H1 (cell line): ENCODE measurements at regions not wholly inside any gene's neighbourhood (a gene's known extent, or its start where the extent isn't known, plus 50 kb on each side); places are given as distances from the start of the nearest gene placed in this dataset.

Experiments
- CTCF ChIA-PET: fragments of 300-600 bp; sonication (Branson Sonifier 250); formaldehyde crosslinking; loops from one replicate; lab custom pipeline; 2021; ENCODE audit not compliant: partially characterized antibody; lab: Charles Lee
- POLR2A ChIA-PET: fragments of 300-600 bp; sonication (Branson Sonifier 250); formaldehyde crosslinking; loops from one replicate; lab custom pipeline; 2021; ENCODE audit warnings: inconsistent platforms; ENCODE audit not compliant: partially characterized antibody; lab: Charles Lee
- DNase-seq, 2 experiments: peaks; one replicate each; pipeline versions ENCODE4 v3.0.0 to v3.0.0-alpha.2; 2010 to 2022; ENCODE audit warnings: low spot score in 2 of 2, low read depth in 1 of 2, mixed read lengths in 1 of 2
- FAIRE-seq: peaks from 2 replicates; lab custom pipeline; 2011; peaks lifted over from hg19 to GRCh38; lab: Jason Lieb, UNC
- H2AFZ ChIP-seq: 2 replicates; pipeline ENCODE4 v1.8.1; 2012; ENCODE audit warnings: low read length, inconsistent platforms
- H2AK5ac ChIP-seq: 2 replicates; pipeline ENCODE4 v1.6.1; 2013; ENCODE audit warnings: low read depth, low read length
- H2BK120ac ChIP-seq: replicated peaks from 2 replicates; pipeline ENCODE3; 2013; ENCODE audit warnings: low read depth, low read length, inconsistent platforms
- H2BK12ac ChIP-seq: 2 replicates; pipeline ENCODE4 v1.6.1; 2013; ENCODE audit warnings: low read depth, low read length
- H2BK15ac ChIP-seq: 2 replicates; pipeline ENCODE4 v1.6.1; 2013; ENCODE audit warnings: low read length
- H2BK20ac ChIP-seq: 2 replicates; pipeline ENCODE4 v1.6.1; 2013; ENCODE audit warnings: low read length
- H2BK5ac ChIP-seq: 2 replicates; pipeline ENCODE4 v1.6.1; 2013; ENCODE audit warnings: low read depth, low read length
- H3K14ac ChIP-seq: 2 replicates; pipeline ENCODE4 v1.6.1; 2013; ENCODE audit warnings: inconsistent platforms; ENCODE audit not compliant: insufficient read length
- H3K18ac ChIP-seq: 2 replicates; pipeline ENCODE4 v1.6.1; 2013; ENCODE audit warnings: low read length; ENCODE audit errors: extremely low read depth
- H3K23ac ChIP-seq: 2 replicates; pipeline ENCODE4 v1.6.1; 2013; ENCODE audit warnings: inconsistent platforms; ENCODE audit not compliant: insufficient read length
- H3K23me2 ChIP-seq: 2 replicates; pipeline ENCODE4 v1.6.1; 2013; ENCODE audit warnings: low read depth, low read length
- H3K27ac ChIP-seq: 2 replicates; pipeline ENCODE4 v1.6.1; 2011; ENCODE audit warnings: low read depth, low read length, inconsistent platforms
- H3K27me3 ChIP-seq, 4 experiments: replicated peaks in 1 of 4; 1 replicate in 1 of 4; 2 replicates in 3 of 4; pipeline versions ENCODE4 v1.6.1 to v1.8.1; 2011 to 2013; ENCODE audit warnings: low read length in 3 of 4, mild to moderate bottlenecking in 3 of 4, inconsistent platforms in 2 of 4, mixed read lengths in 2 of 4, moderate library complexity in 1 of 4; ENCODE audit not compliant: control insufficient read depth in 3 of 4, insufficient read depth in 3 of 4; ENCODE audit errors: extremely low read depth in 1 of 4
- H3K36me3 ChIP-seq, 4 experiments: 2 replicates each; pipeline versions ENCODE4 v1.6.1 to v1.8.1; 2011 to 2013; ENCODE audit warnings: mild to moderate bottlenecking in 4 of 4, low read length in 3 of 4, moderate library complexity in 2 of 4, control low read depth in 1 of 4, inconsistent platforms in 1 of 4; ENCODE audit not compliant: insufficient read depth in 4 of 4, control insufficient read depth in 2 of 4
- H3K4ac ChIP-seq: replicated peaks from 2 replicates; pipeline ENCODE3; 2013; ENCODE audit warnings: low read length, low read depth, mixed read lengths, inconsistent platforms; ENCODE audit not compliant: insufficient read length
- H3K4me1 ChIP-seq, 4 experiments: replicated peaks in 1 of 4; 1 replicate in 1 of 4; 2 replicates in 3 of 4; pipeline versions ENCODE4 v1.6.1 to v1.8.1; 2011 to 2013; ENCODE audit warnings: low read length in 3 of 4, inconsistent platforms in 2 of 4, mixed read lengths in 1 of 4; ENCODE audit not compliant: insufficient read depth in 4 of 4, control insufficient read depth in 3 of 4
- H3K4me2 ChIP-seq, 2 experiments: 2 replicates each; pipeline versions ENCODE4 v1.6.1 to v1.8.1; 2011 to 2013; ENCODE audit warnings: low read depth in 2 of 2, low read length in 2 of 2, control low read depth in 1 of 2, inconsistent platforms in 1 of 2, mild to moderate bottlenecking in 1 of 2; ENCODE audit not compliant: insufficient read depth in 1 of 2
- H3K4me3 ChIP-seq, 4 experiments: fragments of 200-600, 300-600 bp in 1 of 4; sonication (generic), shearing (Covaris generic), sonication (Bioruptor Twin) in 1 of 4; 2 replicates each; pipeline versions ENCODE4 v1.5.1 to v1.8.1; 2011 to 2016; ENCODE audit warnings: low read length in 4 of 4, low read depth in 3 of 4, control low read depth in 2 of 4, inconsistent platforms in 2 of 4, mild to moderate bottlenecking in 2 of 4, mixed read lengths in 1 of 4, moderate library complexity in 1 of 4; ENCODE audit not compliant: insufficient read depth in 2 of 4; ENCODE audit errors: extremely low read depth in 1 of 4
- H3K56ac ChIP-seq: replicated peaks from 2 replicates; pipeline ENCODE3; 2013; ENCODE audit warnings: low read depth, mild to moderate bottlenecking, mixed read lengths, low read length, inconsistent platforms; ENCODE audit not compliant: insufficient read length
- H3K79me1 ChIP-seq: 2 replicates; pipeline ENCODE4 v1.6.1; 2013; ENCODE audit warnings: low read depth, low read length, control low read depth
- H3K79me2 ChIP-seq, 2 experiments: 2 replicates each; pipeline versions ENCODE4 v1.6.1 to v1.8.1; 2012 to 2013; ENCODE audit warnings: low read length in 2 of 2, mild to moderate bottlenecking in 2 of 2, inconsistent platforms in 1 of 2; ENCODE audit not compliant: insufficient read depth in 2 of 2, control insufficient read depth in 1 of 2
- H3K9ac ChIP-seq, 4 experiments: replicated peaks in 1 of 4; 1 replicate in 1 of 4; 2 replicates in 3 of 4; pipeline versions ENCODE4 v1.6.1 to v1.8.1; 2011 to 2013; ENCODE audit warnings: low read depth in 3 of 4, low read length in 3 of 4, control low read depth in 2 of 4, mild to moderate bottlenecking in 2 of 4, moderate library complexity in 2 of 4, inconsistent platforms in 1 of 4; ENCODE audit errors: extremely low read depth in 1 of 4
- H3K9me3 ChIP-seq, 2 experiments: 2 replicates each; pipeline versions ENCODE4 v1.6.1 to v1.8.1; 2012 to 2013; ENCODE audit warnings: mild to moderate bottlenecking in 2 of 2, moderate library complexity in 2 of 2, control low read depth in 1 of 2, inconsistent platforms in 1 of 2, low read depth in 1 of 2, low read length in 1 of 2, mixed read lengths in 1 of 2; ENCODE audit not compliant: insufficient read depth in 2 of 2
- H4K20me1 ChIP-seq, 2 experiments: replicated peaks in 1 of 2; 2 replicates each; pipeline versions ENCODE3 to v1.8.1; 2011 to 2013; ENCODE audit warnings: inconsistent platforms in 2 of 2, low read length in 2 of 2, mild to moderate bottlenecking in 1 of 2; ENCODE audit not compliant: insufficient read depth in 2 of 2, control insufficient read depth in 1 of 2
- H4K5ac ChIP-seq: 2 replicates; pipeline ENCODE4 v1.6.1; 2013; ENCODE audit warnings: low read length, low read depth, mixed read lengths, inconsistent platforms; ENCODE audit not compliant: insufficient read length
- H4K8ac ChIP-seq: 2 replicates; pipeline ENCODE4 v1.8.0; 2013; ENCODE audit warnings: mild to moderate bottlenecking, moderate library complexity, low read length, inconsistent platforms; ENCODE audit not compliant: insufficient read depth; ENCODE audit errors: extremely low read depth
- H4K91ac ChIP-seq: replicated peaks from 2 replicates; pipeline ENCODE3; 2013; ENCODE audit warnings: low read length, mixed read lengths, inconsistent platforms; ENCODE audit not compliant: insufficient read length
- BACH1 ChIP-seq: IDR thresholded peaks from 2 replicates; pipeline ENCODE4 v1.6.1; 2012; ENCODE audit warnings: low read length, improper control_type of control experiment
- BCL11A ChIP-seq, 2 experiments: IDR thresholded peaks; one replicate each; pipeline ENCODE4 v1.6.1; 2011; ENCODE audit warnings: low read depth in 2 of 2, low read length in 2 of 2, mild to moderate bottlenecking in 2 of 2
- BRCA1 ChIP-seq: IDR thresholded peaks from 2 replicates; pipeline ENCODE4 v1.6.1; 2012; ENCODE audit warnings: low read depth, low read length, improper control_type of control experiment
- CBX5 ChIP-seq: fragments of 300-800, 300-1000 bp; sonication (generic); IDR thresholded peaks from 2 replicates; pipeline ENCODE4 v1.7.1; 2016; ENCODE audit warnings: antibody characterized with exemption, low read length, low read depth
- CREB1 ChIP-seq: IDR thresholded peaks from 2 replicates; pipeline ENCODE4 v1.6.1; 2012; ENCODE audit warnings: inconsistent platforms
- EGR1 ChIP-seq: IDR thresholded peaks from 2 replicates; pipeline ENCODE4 v1.6.1; 2011; ENCODE audit warnings: low read depth, low read length, borderline replicate concordance
- HDAC2 ChIP-seq, 2 experiments: fragments of 300-600 bp in 1 of 2; sonication (generic) in 1 of 2; IDR thresholded peaks; 2 replicates each; pipeline ENCODE4 v1.6.1; 2011 to 2012; ENCODE audit warnings: low read depth in 2 of 2, low read length in 2 of 2, mild to moderate bottlenecking in 2 of 2, moderate library complexity in 2 of 2, borderline replicate concordance in 1 of 2, inconsistent platforms in 1 of 2
- KDM4A ChIP-seq: IDR thresholded peaks from one replicate; pipeline ENCODE4 v1.7.1; 2012; ENCODE audit warnings: low read depth, mild to moderate bottlenecking, moderate library complexity, low read length, inconsistent platforms; ENCODE audit not compliant: severe bottlenecking
- NANOG ChIP-seq: IDR thresholded peaks from 2 replicates; pipeline ENCODE4 v1.6.1; 2011; ENCODE audit warnings: low read length, low read depth, mild to moderate bottlenecking, inconsistent platforms; ENCODE audit not compliant: insufficient read depth, poor library complexity, severe bottlenecking
- POLR2A ChIP-seq, 2 experiments: IDR thresholded peaks; 1 replicate in 1 of 2; 2 replicates in 1 of 2; pipeline ENCODE4 v1.6.1; 2011; ENCODE audit warnings: low read depth in 2 of 2, low read length in 2 of 2, mild to moderate bottlenecking in 2 of 2; ENCODE audit errors: control extremely low read depth in 1 of 2
- POLR2AphosphoS5 ChIP-seq: IDR thresholded peaks from 2 replicates; pipeline ENCODE4 v1.6.1; 2011; ENCODE audit warnings: low read depth, low read length
- RAD21 ChIP-seq, 2 experiments: IDR thresholded peaks in 1 of 2; conservative IDR thresholded peaks in 1 of 2; 2 replicates each; pipeline ENCODE4 v1.6.1; 2011; ENCODE audit warnings: low read depth in 2 of 2, low read length in 2 of 2, improper control_type of control experiment in 1 of 2, inconsistent platforms in 1 of 2, mild to moderate bottlenecking in 1 of 2, moderate library complexity in 1 of 2
- RXRA ChIP-seq: IDR thresholded peaks from 2 replicates; pipeline ENCODE4 v1.6.1; 2011; ENCODE audit warnings: low read depth, mild to moderate bottlenecking, low read length, moderate library complexity; ENCODE audit not compliant: insufficient read depth
- SAP30 ChIP-seq: fragments of 300-600 bp; sonication (generic); IDR thresholded peaks from 2 replicates; pipeline ENCODE4 v1.7.1; 2012; ENCODE audit warnings: low read length, moderate library complexity, mild to moderate bottlenecking, inconsistent platforms; ENCODE audit not compliant: insufficient read depth, insufficient replicate concordance
- SUZ12 ChIP-seq: fragments of 200-600 bp; sonication (generic); IDR thresholded peaks from 2 replicates; pipeline ENCODE4 v1.6.1; 2012; ENCODE audit warnings: mild to moderate bottlenecking, inconsistent platforms, low read length, moderate library complexity, mixed read lengths
- WGBS, 2 experiments: shearing (Covaris generic) in 1 of 2; methylation state at CpG; one replicate each; pipeline versions ENCODE4 v1.1.6 to v1.1.7; 2013 to 2015; ENCODE audit warnings: low lambda C conversion rate in 2 of 2, mixed read lengths in 2 of 2, inconsistent platforms in 1 of 2, low coverage in 1 of 2, missing lambda C conversion rate in 1 of 2; ENCODE audit not compliant: insufficient replicate concordance in 2 of 2, insufficient coverage in 1 of 2, insufficient read length in 1 of 2; ENCODE audit errors: extremely low coverage in 1 of 2, missing lambda C conversion rate in 1 of 2; 5-methylcytosine and 5-hydroxymethylcytosine counted together

- H3K23ac ChIP-seq: no peak overlapping the region
- no peak overlapping the region for H4K8ac ChIP-seq
- no peaks in the 10 kb centered on the region for H3K36me3 ChIP-seq
- H3K27ac ChIP-seq: no peak overlapping the region
- CTCF ChIA-PET: interaction anchor here (1.9 to 2.0 kb wide), 2 partner anchors 42 to 145 kb away, joined by 4 to 5 read pairs; no protein-coding TSS in a partner anchor
- no peak overlapping the region for H2BK15ac ChIP-seq
- 0 out of 2 replicates have a peak overlapping the region, but pooled peaks have one; percentile 80 for H2BK12ac ChIP-seq
- H3K4ac ChIP-seq: no peak overlapping the region
- no peak overlapping the region for H3K14ac ChIP-seq
- no peaks in the 10 kb centered on the region for H4K20me1 ChIP-seq
- H2AFZ ChIP-seq: no peak overlapping the region
- H2BK20ac ChIP-seq: no peak overlapping the region
- no peak overlapping the region for H3K4me2 ChIP-seq
- POLR2A ChIA-PET: no interaction called here
- H3K18ac ChIP-seq: no peak overlapping the region; the same call in 1 of the 2 replicates
- H4K91ac ChIP-seq: no peak overlapping the region
- no peak for FAIRE-seq
- H2BK120ac ChIP-seq: no peak overlapping the region
- no peaks in the 10 kb centered on the region for H3K79me1 ChIP-seq
- no peak overlapping the region for H3K56ac ChIP-seq
- H3K9ac ChIP-seq: no peak overlapping the region
- H2AK5ac ChIP-seq: no peak overlapping the region
- H3K79me2 ChIP-seq: no peaks in the 10 kb centered on the region
- H3K4me1 ChIP-seq: peaks cover 1 to 10% (median 3%) of the 10 kb centered on the region in 4 experiments; a peak in 6 of 7 replicates
- 85% methylated on average over 4 of the region's 5 CpGs; no CpG with 5 or more reads in 1 of the 2 experiments for WGBS, 2 experiments
- H3K9me3 ChIP-seq: no peaks in the 10 kb centered on the region
- H2BK5ac ChIP-seq: no peak overlapping the region
- H4K5ac ChIP-seq: no peak overlapping the region
- no peaks in the 10 kb centered on the region; a peak in 1 of 7 replicates for H3K27me3 ChIP-seq
- H3K23me2 ChIP-seq: peaks cover 2% of the 10 kb centered on the region; the same call in 1 of the 2 replicates
- H3K4me3 ChIP-seq: no peak overlapping the region
- DNase-seq: no peak
- TF ChIP-seq POLR2AphosphoS5 (no peak), BCL11A (IDR thresholded peaks at IDR 0.05; ENCODE audit: low read depth in 2 of 2, low read length in 2 of 2) (no peak), HDAC2 (IDR thresholded peaks at IDR 0.05; ENCODE audit: borderline replicate concordance in 1 of 2, low read depth in 2 of 2, low read length in 2 of 2) (no peak), CREB1 (no peak), NANOG (no peak), RAD21 (IDR thresholded peaks at IDR 0.05 in 1 of 2, conservative IDR thresholded peaks at IDR 0.05 in 1 of 2; ENCODE audit: low read depth in 2 of 2, low read length in 2 of 2) (no peak), EGR1 (no peak), RXRA (no peak), BRCA1 (no peak), SAP30 (no peak), CBX5 (no peak), BACH1 (no peak), SUZ12 (no peak), POLR2A (IDR thresholded peaks at IDR 0.05; ENCODE audit: control extremely low read depth in 1 of 2, low read depth in 2 of 2, low read length in 2 of 2) (no peak), KDM4A (no peak)
Measured at GRCh38 chrX:68988865-68989264, 160.0 kb downstream of the EFNB1 start.
